Activated T-helper 1 cell treated with anti-CD3 and anti-CD28 coated beads, Interleukin-12 subunit alpha, Interleukin-12 subunit beta, Interleukin-2, Interleukin-4 antibody, amounts not matched to agents 30 ng/mL and 10 ng/mL and 1 ng/mL, durations not matched to agents 14 hours and 24 hours and 36 hours (primary cell): ENCODE measurements at regions not wholly inside any gene's neighbourhood (a gene's known extent, or its start where the extent isn't known, plus 50 kb on each side); places are given as distances from the start of the nearest gene placed in this dataset.
"Not testable (repeated sequence)": the region's sequence is repeated elsewhere in the genome, so short reads cannot be mapped to it uniquely, and the experiment has no call there.

Experiments
- DNase-seq: peaks from one replicate; pipeline ENCODE4 v3.0.0; 2021; ENCODE audit warnings: low spot score
- H3K27ac Mint-ChIP-seq: one replicate; pipeline ENCODE4 v1.8.0; 2021; ENCODE audit warnings: mild to moderate bottlenecking, mixed read lengths
- H3K27me3 Mint-ChIP-seq: one replicate; pipeline ENCODE4 v1.8.0; 2022; ENCODE audit warnings: mild to moderate bottlenecking, moderate library complexity, mixed read lengths; ENCODE audit not compliant: insufficient read depth
- H3K36me3 Mint-ChIP-seq: one replicate; pipeline ENCODE4 v1.8.0; 2021; ENCODE audit warnings: low read depth, mixed read lengths
- H3K4me1 Mint-ChIP-seq: one replicate; pipeline ENCODE4 v1.8.0; 2021; ENCODE audit warnings: low read depth, mixed read lengths
- H3K4me3 Mint-ChIP-seq: one replicate; pipeline ENCODE4 v1.8.0; 2021; ENCODE audit warnings: mild to moderate bottlenecking, moderate library complexity, mixed read lengths
- H3K9me3 Mint-ChIP-seq: one replicate; pipeline ENCODE4 v1.8.0; 2021; ENCODE audit warnings: mixed read lengths
- intact Hi-C: fragments of 100-400 bp; cut with micrococcal nuclease; formaldehyde crosslinking; loops from one replicate; pipeline ENCODE4 v1.15.1; 2024

DNA sequence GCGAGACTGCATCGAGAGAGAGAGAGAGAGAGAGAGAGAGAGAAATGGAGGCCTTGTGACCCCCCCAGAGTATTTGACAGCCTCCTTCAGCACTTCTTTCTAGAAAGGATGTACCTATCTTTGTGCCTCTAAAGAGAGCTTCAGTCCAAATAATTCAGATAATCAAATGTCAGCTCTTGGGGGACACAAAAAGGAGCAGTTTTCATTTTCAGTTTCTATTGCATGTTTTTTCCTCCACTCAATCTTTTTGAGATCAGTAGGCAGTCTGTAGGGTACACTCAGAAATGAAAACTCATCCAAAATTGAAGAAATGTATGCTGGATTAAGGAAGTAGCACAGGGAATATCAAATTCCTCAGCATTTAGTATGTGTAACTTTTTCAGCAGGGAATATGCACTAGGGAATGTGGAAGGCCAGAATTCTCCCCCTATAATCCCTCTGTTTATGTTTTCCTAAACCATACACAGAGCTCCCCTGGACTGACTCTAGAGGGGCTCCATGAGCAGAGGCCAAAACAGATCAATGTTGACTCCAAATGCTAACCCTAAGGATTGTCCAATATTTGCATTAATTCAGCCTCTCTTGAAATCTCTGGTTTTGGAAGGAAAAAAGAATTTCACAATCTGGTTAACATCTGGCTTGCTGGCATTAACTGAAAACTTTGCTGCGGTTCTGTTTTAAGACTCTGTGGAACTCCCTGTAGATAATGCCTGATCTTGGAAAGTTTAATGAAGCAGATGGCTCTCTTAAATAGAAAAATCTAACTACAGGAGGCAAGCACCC, 250.1 kb downstream of the CEMIP2 start:
- no peaks in the 10 kb centered on the region for H3K4me1 Mint-ChIP-seq
- no peak overlapping the region for H3K27ac Mint-ChIP-seq
- H3K36me3 Mint-ChIP-seq: no peaks in the 10 kb centered on the region
- no peaks in the 10 kb centered on the region for H3K27me3 Mint-ChIP-seq
- no peaks in the 10 kb centered on the region for H3K9me3 Mint-ChIP-seq
- no peak for DNase-seq
- no peak overlapping the region for H3K4me3 Mint-ChIP-seq
- intact Hi-C loops: no loop called here

DNA sequence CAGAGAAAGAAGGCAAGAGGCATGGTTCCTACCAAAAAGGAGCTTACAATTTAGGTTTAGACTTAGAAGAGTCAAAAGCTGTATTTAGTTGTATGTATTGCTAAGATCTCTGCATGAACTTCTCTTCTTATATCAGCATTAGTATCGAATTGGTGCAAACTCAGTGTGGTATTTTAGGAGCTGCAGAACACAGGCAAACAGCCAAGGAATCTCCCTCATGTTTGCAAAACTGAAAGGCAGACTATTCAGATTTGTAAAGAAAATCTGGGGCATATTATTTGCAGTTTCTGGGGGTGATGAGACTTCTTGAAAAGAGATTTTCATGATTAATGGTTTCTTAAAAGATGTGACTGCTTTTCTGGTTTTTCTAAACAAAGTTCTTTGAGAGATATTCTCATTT, 252.7 kb downstream of the CEMIP2 start:
- H3K27me3 Mint-ChIP-seq: peaks cover 3% of the 10 kb centered on the region
- no peaks in the 10 kb centered on the region for H3K9me3 Mint-ChIP-seq
- no peak for DNase-seq
- no peak overlapping the region for H3K4me3 Mint-ChIP-seq
- H3K36me3 Mint-ChIP-seq: no peaks in the 10 kb centered on the region
- H3K4me1 Mint-ChIP-seq: no peaks in the 10 kb centered on the region
- no peak overlapping the region for H3K27ac Mint-ChIP-seq
- intact Hi-C loops: no loop called here

DNA sequence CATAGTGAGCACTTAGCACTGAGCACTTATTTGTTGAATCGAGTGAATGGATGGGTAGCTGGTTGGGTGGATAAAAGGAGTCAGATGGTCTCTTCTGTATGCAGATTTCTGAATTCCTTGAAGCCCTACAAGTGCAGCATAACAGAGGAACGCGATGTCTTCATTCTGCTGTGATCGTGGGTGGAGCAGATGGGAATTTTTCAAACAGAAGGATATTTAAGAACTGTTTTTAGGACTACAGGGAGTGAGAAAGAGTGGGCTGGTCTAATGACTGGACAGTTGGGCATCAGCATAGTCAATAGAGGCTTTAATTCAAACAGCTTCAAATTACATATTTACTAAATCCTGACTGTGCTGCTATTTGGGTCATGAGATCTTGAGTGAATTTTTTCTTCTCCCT, 253.2 kb downstream of the CEMIP2 start:
- no peaks in the 10 kb centered on the region for H3K36me3 Mint-ChIP-seq
- H3K27me3 Mint-ChIP-seq: peaks cover 5% of the 10 kb centered on the region
- DNase-seq: no peak
- intact Hi-C loops: no loop called here
- no peaks in the 10 kb centered on the region for H3K4me1 Mint-ChIP-seq
- H3K27ac Mint-ChIP-seq: no peak overlapping the region
- H3K4me3 Mint-ChIP-seq: no peak overlapping the region
- no peaks in the 10 kb centered on the region for H3K9me3 Mint-ChIP-seq

DNA sequence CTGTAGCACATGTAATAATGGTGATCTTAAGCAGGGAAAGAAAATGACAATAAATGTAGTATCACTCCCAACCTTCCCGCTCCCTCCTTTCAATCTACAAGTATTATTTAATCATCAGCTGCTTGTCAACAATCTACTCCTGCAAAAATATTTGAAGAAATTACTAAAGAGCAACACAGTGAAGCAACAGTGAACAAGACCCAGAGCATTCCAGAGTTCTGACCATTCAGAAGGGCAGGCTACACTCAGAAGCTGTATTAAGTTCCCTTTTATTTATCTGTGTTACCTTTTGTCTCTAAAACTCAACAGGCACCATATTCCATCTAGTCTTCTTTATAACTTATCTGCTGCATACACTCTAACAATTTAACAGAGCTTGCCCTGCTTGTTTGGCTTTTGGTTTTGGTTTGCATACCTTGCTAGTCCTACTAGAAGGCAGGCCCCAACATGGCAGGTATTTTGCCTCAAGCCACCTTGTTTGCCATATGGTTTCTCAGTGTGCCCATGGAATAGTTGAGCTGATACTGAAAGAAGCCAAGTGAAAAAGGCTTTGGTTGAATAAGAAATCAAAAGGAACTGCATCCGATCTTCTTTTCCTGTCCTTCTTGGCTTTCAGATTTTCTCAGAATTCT, 253.9 kb downstream of the CEMIP2 start:
- Mint-ChIP-seq H3K36me3 (no peaks in the 10 kb centered on the region), H3K9me3 (no peaks in the 10 kb centered on the region), H3K27me3 (peaks cover 5% of the 10 kb centered on the region), H3K4me1 (no peaks in the 10 kb centered on the region), H3K27ac (no peak overlapping the region), H3K4me3 (no peak overlapping the region)
- intact Hi-C loops: no loop called here
- DNase-seq: no peak

DNA sequence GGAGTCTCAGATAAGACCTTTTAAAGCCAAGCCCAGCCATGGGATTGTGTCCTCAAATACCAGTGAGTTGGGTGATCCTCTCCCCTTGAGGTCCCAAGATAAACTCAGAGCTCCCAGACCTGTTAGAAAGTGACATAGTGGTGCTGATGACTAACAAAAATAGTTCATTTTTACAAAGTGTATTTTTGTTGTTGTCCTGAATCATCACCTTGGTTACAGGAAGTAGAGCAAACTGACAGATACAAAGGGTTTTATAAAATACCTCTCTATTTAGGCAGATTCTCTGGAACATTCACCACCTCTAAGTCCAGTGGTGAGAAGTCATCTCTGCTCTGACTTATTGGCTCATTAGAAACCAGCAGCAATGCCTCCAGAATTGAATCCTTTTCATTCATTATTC, 259.3 kb downstream of the CEMIP2 start:
- intact Hi-C loops: no loop called here
- Mint-ChIP-seq H3K36me3 (no peaks in the 10 kb centered on the region), H3K9me3 (no peaks in the 10 kb centered on the region), H3K27ac (no peak overlapping the region), H3K4me3 (no peak overlapping the region), H3K4me1 (no peaks in the 10 kb centered on the region), H3K27me3 (peaks cover 16% of the 10 kb centered on the region)
- no peak for DNase-seq

DNA sequence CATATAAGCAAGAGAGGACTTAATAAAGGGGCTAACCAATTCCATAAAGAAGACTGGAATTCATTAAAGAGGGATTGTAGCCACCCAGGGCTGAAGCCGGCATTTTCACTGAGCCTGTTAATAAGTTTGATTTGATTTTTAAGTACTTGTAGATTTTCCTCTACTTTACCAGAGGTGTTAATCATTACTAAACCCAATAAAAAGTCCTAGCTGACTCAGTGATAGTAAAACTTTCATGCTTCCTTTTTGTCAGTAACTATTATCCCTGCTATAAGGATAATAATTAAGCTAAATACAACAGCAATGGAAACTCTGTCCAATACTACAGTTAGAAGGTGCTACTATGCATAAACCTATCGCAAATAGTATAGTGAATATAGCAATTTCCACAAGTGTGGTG, 260.2 kb downstream of the CEMIP2 start:
- intact Hi-C loops, H3K27ac Mint-ChIP-seq, H3K4me3 Mint-ChIP-seq, DNase-seq, H3K4me1 Mint-ChIP-seq, H3K36me3 Mint-ChIP-seq, H3K9me3 Mint-ChIP-seq: not testable (repeated sequence)
- peaks cover 16% of the 10 kb centered on the region for H3K27me3 Mint-ChIP-seq

DNA sequence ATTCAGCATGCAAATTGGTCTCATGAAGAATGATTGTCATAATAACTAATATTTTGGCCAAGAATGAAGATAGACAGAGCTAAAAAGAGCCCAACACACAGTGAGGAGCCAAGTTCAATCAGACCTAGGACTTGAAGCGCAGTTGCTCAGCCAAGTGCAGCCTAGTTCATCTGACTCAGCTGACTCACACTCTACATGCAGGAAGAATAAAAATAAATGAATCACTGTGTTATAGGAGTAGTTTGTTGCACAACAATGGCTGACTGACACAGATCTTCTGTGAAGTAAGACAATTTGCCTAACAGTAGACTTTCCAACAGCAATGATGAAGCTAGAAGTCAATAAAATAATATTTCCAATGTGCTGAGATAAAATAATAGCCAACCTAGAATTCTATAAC, 261.5 kb downstream of the CEMIP2 start:
- no peaks in the 10 kb centered on the region for H3K9me3 Mint-ChIP-seq
- no peaks in the 10 kb centered on the region for H3K36me3 Mint-ChIP-seq
- peaks cover 14% of the 10 kb centered on the region for H3K27me3 Mint-ChIP-seq
- H3K4me3 Mint-ChIP-seq: no peak overlapping the region
- no peak overlapping the region for H3K27ac Mint-ChIP-seq
- intact Hi-C loops: no loop called here
- H3K4me1 Mint-ChIP-seq: no peaks in the 10 kb centered on the region
- no peak for DNase-seq

DNA sequence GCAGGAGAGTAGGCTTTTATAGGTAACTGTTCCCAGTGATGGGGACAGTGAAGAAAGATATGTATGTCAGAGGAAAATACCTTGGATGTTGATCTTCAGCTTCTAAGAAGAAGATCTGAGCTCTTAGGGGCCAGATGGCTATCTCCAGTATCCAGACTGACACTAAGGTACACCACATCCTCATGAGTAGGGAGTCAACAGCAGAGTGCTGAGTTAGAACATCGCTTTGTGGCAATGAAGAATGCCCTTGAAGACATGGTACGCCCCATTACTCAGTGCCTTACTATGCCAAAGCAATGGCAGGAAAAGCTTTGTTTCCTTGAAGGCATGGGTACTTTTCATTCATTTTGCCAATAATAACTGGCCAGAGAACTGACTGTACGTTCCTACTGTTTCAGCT, 263.7 kb downstream of the CEMIP2 start:
- H3K9me3 Mint-ChIP-seq: no peaks in the 10 kb centered on the region
- intact Hi-C loops: no loop called here
- DNase-seq: no peak

DNA sequence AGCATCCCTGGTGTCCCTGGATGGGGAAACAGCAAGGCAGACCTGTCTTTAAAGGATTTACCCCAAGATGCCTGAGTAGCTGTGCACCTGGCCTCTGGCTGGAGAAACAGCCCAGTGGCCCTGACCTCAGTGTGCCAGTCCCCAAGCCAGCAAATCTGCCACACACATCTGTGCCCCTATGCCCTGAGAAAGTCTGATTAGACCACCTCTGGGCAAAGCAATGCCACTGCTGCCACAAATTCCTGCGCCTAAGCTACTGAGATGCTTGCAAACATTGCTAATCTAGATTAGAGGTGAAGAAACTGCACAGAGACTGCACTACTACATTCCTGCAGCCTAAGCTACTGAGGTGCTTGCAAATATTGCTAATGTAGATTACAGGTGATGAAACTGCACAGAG, 269.6 kb downstream of the CEMIP2 start:
- no peaks in the 10 kb centered on the region for H3K4me1 Mint-ChIP-seq
- intact Hi-C loops: no loop called here
- H3K9me3 Mint-ChIP-seq: no peaks in the 10 kb centered on the region
- H3K36me3 Mint-ChIP-seq: no peaks in the 10 kb centered on the region
- H3K4me3 Mint-ChIP-seq: no peak overlapping the region
- no peak overlapping the region for H3K27ac Mint-ChIP-seq
- peaks cover 15% of the 10 kb centered on the region for H3K27me3 Mint-ChIP-seq
- no peak for DNase-seq

More for the DNA sequence above, 263.7 kb downstream of the CEMIP2 start:
- Mint-ChIP-seq H3K36me3 (no peaks in the 10 kb centered on the region), H3K4me1 (no peaks in the 10 kb centered on the region), H3K27me3 (peaks cover 13% of the 10 kb centered on the region), H3K27ac (no peak overlapping the region), H3K4me3 (no peak overlapping the region)

DNA sequence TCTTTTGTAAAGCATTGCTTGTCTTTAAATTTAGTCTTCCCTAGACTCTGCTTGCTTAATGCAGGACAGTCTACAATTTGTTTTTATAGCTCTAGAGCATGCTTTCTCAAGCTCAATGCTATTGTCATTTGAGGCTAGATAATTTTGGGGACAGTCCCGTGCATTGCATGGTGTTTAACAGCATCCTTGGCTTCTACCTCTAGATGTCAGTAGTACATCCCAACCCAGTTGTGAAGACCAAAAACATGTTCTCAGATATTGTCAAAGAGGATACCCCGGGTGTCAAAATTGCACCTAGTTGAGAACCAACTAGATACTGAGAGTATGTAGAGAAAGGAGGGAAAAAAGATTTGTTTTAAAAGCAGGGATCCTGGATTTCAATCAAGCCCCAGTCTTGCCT, 277.5 kb downstream of the CEMIP2 start:
- Mint-ChIP-seq H3K4me3 (no peak overlapping the region), H3K9me3 (no peaks in the 10 kb centered on the region), H3K27me3 (peaks cover 28% of the 10 kb centered on the region), H3K27ac (no peak overlapping the region), H3K4me1 (no peaks in the 10 kb centered on the region), H3K36me3 (no peaks in the 10 kb centered on the region)
- DNase-seq: no peak
- intact Hi-C loops: no loop called here

DNA sequence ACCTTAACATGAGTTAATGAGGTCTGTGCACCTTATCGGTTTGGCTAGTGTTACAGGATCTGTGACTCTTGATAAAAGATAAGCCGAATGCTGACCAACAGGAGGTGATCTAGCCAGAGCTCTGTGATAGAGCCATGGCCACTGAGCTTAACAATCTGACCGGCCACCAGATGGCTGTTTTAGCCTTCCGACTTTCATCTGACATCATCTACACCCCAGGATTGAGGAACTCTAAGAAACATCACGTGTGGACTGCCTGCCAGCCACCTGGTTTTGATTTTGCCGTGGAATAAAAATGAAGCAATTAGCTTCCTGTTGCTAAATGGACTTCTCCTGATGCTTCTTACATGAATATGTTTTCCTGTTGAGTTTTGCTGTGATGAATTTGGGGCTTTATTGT, 281.3 kb downstream of the CEMIP2 start:
- H3K36me3 Mint-ChIP-seq: no peaks in the 10 kb centered on the region

DNA sequence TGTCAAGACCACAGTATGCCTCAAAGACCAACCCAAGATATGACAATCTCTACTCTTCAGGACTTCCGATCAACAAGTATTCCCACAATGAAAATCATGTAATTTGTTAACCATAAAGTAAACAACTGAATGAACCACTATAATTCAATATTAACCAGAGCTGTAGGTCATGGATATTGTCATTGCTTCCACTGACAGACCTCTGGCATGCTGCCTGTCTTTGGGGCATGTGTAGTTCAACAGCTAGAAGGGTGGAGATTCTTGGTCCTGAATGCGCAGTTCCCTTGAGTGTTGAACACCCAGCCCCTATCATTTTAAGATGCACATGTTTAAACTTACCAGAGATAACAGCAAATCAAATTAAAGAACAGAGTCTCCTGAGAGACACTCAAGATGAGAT, 283.0 kb downstream of the CEMIP2 start:
- intact Hi-C loops: no loop called here
- no peaks in the 10 kb centered on the region for H3K36me3 Mint-ChIP-seq
- H3K27ac Mint-ChIP-seq: no peak overlapping the region

More for the DNA sequence above, 281.3 kb downstream of the CEMIP2 start:
- intact Hi-C loops: no loop called here
- no peaks in the 10 kb centered on the region for H3K4me1 Mint-ChIP-seq
- no peaks in the 10 kb centered on the region for H3K9me3 Mint-ChIP-seq
- no peak overlapping the region for H3K4me3 Mint-ChIP-seq
- peaks cover 9% of the 10 kb centered on the region for H3K27me3 Mint-ChIP-seq
- no peak for DNase-seq
- H3K27ac Mint-ChIP-seq: no peak overlapping the region

DNA sequence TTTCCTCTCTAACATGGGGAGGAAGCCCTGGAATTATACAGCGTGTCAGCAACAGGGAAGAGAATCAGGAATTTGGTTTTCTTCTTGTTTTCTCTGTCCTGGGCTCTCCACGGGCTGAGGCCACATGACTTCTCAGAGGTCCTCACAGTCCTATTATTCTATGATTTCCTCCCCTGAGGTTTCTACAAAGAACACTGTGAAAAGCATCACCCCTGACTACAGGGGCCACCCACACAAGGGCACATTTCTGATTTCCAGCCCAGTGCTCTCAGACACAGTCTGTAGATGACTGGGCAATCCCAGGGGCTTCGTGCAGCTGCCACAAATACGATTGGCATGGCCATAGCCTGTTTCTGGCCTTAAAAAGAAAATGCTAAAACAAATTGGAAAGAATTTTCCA, 284.9 kb downstream of the CEMIP2 start:
- intact Hi-C loops: no loop called here
- H3K27me3 Mint-ChIP-seq: peaks cover 1% of the 10 kb centered on the region
- no peaks in the 10 kb centered on the region for H3K36me3 Mint-ChIP-seq

More for the DNA sequence above, 283.0 kb downstream of the CEMIP2 start:
- no peaks in the 10 kb centered on the region for H3K9me3 Mint-ChIP-seq
- no peaks in the 10 kb centered on the region for H3K4me1 Mint-ChIP-seq
- no peak overlapping the region for H3K4me3 Mint-ChIP-seq
- DNase-seq: no peak
- H3K27me3 Mint-ChIP-seq: peaks cover 7% of the 10 kb centered on the region

More for the DNA sequence above, 284.9 kb downstream of the CEMIP2 start:
- Mint-ChIP-seq H3K4me1 (no peaks in the 10 kb centered on the region), H3K9me3 (no peaks in the 10 kb centered on the region), H3K4me3 (no peak overlapping the region), H3K27ac (no peak overlapping the region)
- DNase-seq: no peak
